Stimulated activated CD8-positive, alpha-beta memory T cell treated with anti-CD3 and anti-CD28 coated beads, Interleukin-4, amount 100 ng/mL, for 48 hours (primary cell): ENCODE measurements at regions not wholly inside any gene's neighbourhood (a gene's known extent, or its start where the extent isn't known, plus 50 kb on each side); places are given as distances from the start of the nearest gene placed in this dataset.

Source experiments
- DNase-seq: peaks from one replicate; pipeline ENCODE4 v3.0.0-alpha.2; 2020

DNA sequence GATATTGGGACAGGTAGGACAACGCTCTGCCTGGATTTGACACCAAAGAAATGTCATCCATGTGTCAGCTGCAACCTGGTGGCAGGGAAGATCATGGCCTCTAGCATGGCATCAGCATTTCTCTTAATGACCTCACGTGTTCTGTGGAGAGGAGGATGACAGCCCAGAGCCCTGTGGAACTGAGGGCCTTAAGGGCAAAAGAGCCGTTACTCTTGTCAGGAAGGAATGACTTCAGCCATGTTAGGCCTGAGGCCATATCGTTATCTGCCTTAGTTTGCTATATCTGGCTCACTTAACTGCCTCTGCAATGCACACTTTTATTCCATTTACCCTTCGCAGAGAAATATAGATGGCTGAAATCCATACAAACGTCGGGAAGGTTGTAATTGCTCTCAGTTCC lies 83.2 kb upstream of the PBX1 start:
- DNase-seq, result no peak

GRCh38 chr1:164477343-164477742 lies 81.6 kb upstream of the PBX1 start:
- DNase-seq, result no peak

DNA sequence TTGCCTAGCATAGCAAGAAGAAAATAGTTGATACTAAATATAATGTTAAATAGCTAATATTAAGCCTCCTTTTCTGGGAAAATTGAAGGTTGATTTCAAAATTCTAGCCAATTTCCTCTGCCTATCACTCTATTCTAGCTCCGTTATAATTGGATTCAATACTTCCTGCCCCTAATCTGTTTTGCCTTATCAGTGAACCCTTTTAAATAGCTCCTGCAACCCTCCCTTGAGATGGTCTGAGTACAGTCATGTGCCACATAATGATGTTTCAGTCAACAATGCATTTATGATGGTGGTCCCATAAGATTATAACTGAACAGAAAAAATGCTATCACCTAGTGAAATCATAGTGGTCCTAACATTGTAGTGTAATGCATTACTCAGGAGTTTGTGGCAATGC lies 79.7 kb upstream of the PBX1 start:
- no peak for DNase-seq

DNA sequence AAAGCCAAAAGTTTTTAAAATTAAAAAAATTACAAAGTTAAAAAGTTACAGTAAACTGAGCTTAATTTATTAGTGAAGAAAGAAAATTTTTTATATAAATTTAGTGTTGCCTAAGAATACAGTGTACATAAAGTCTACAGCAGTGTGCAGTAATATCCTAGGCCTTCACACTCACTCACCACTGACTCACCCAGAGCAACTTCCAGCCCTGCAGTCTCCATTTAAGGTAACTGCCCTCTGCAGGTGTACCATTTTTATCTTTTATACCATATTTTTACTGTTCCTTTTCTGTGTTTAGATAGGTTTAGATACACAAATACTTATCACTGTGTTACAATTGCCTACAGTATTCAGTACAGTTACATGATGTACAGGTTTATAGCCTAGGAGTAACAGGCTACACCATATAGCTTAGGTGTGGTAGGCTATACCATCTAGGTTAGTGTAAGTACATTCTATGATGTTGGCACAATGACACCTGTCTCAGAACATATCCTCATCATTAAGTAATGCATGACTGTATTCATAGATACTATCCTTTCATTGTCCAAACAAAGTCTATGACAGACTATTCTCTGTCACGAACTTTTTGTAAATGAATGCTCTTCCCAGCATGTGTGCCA lies 78.6 kb upstream of the PBX1 start:
- DNase-seq, result no peak

GRCh38 chr1:164495905-164496304 lies 63.1 kb upstream of the PBX1 start:
- DNase-seq, result no peak

DNA sequence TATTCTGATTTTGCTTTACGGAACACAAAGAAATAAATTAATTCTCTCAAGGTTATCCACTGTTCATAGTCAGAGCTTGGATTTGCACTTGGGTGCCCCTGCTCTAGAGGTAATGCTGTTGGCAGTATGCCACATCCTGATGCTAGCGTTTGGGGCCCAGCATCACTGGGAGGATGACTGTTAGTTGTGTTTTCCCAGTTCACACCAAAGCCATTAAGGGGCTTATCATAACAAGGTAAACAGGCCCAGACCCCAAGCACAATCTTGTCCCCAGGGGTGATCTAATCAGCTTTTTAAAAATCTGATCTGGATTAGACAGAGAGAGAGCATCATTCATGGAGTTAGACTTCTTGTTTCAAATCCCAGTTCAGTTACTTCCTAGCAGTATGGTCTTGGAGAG lies 60.2 kb upstream of the PBX1 start:
- DNase-seq, result no peak

DNA sequence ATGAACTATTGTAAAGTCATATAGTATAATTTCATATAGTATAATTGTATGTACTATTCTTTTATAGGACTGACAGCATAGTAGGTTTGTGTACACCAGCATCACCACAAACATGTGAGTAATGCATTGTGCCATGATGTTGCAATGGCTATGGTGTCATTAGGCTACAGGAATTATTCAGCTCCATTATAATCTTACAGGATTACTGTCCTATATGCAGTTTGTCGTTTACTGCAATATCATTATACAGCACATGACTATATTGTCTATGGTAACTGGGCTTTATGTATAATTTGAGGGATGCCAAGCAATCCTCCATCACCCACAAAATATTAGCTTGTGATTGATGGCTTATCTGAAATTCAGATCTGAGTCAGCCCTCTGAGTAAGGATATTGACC lies 54.2 kb upstream of the PBX1 start:
- DNase-seq, result no peak
